IPS DF 6.9 (cell line): ENCODE measurements at regions not wholly inside any gene's neighbourhood (a gene's known extent, or its start where the extent isn't known, plus 50 kb on each side); places are given as distances from the start of the nearest gene placed in this dataset.
A peak's percentile ranks its signal among the peaks of the same experiment; 100 is the strongest.
"Not testable (repeated sequence)": the region's sequence is repeated elsewhere in the genome, so short reads cannot be mapped to it uniquely, and the experiment has no call there.

Source experiments
- DNase-seq: peaks from one replicate; pipeline ENCODE4 v3.0.0-alpha.2; 2013; ENCODE audit warnings: low read depth, low spot score
- H3K27ac ChIP-seq: one replicate; pipeline ENCODE4 v1.5.1; 2013; ENCODE audit warnings: low read length, control low read depth
- H3K27me3 ChIP-seq: 2 replicates; pipeline ENCODE4 v1.6.1; 2013; ENCODE audit warnings: mild to moderate bottlenecking, low read length; ENCODE audit not compliant: control insufficient read depth, insufficient read depth
- H3K36me3 ChIP-seq: 2 replicates; pipeline ENCODE4 v1.6.1; 2013; ENCODE audit warnings: low read length; ENCODE audit not compliant: control insufficient read depth, insufficient read depth
- H3K4me1 ChIP-seq: 2 replicates; pipeline ENCODE4 v1.6.1; 2013; ENCODE audit warnings: low read length; ENCODE audit not compliant: control insufficient read depth, insufficient read depth
- H3K4me3 ChIP-seq: 2 replicates; pipeline ENCODE4 v1.5.1; 2013; ENCODE audit warnings: mild to moderate bottlenecking, low read length
- H3K9me3 ChIP-seq: 2 replicates; pipeline ENCODE4 v1.6.1; 2013; ENCODE audit warnings: low read length, inconsistent platforms; ENCODE audit not compliant: control insufficient read depth, insufficient read depth
- WGBS: extraction: QIAGEN DNeasy Blood & Tissue Kit; methylation state at CpG from one replicate; pipeline ENCODE4 v1.1.7; 2013; ENCODE audit warnings: mixed read lengths, missing lambda C conversion rate; ENCODE audit not compliant: insufficient read length, insufficient coverage; 5-methylcytosine and 5-hydroxymethylcytosine counted together

GRCh38 chr14:40981247-40981646 lies 625.4 kb upstream of the LRFN5 start:
- Histone ChIP-seq H3K4me3 (no peak overlapping the region), H3K27me3 (no peaks in the 10 kb centered on the region), H3K4me1 (no peaks in the 10 kb centered on the region; the same call in 1 of the 2 replicates), H3K27ac (no peak overlapping the region), H3K36me3 (no peaks in the 10 kb centered on the region), H3K9me3 (no peaks in the 10 kb centered on the region)
- no CpG with 5 or more reads among the region's 3 CpGs for WGBS
- no peak for DNase-seq

GRCh38 chr14:40960257-40960656 lies 646.4 kb upstream of the LRFN5 start:
- no CpG with 5 or more reads among the region's 2 CpGs for WGBS
- not testable (repeated sequence) for H3K4me3 ChIP-seq, H3K27ac ChIP-seq, DNase-seq, H3K9me3 ChIP-seq, H3K4me1 ChIP-seq, H3K27me3 ChIP-seq, H3K36me3 ChIP-seq

DNA sequence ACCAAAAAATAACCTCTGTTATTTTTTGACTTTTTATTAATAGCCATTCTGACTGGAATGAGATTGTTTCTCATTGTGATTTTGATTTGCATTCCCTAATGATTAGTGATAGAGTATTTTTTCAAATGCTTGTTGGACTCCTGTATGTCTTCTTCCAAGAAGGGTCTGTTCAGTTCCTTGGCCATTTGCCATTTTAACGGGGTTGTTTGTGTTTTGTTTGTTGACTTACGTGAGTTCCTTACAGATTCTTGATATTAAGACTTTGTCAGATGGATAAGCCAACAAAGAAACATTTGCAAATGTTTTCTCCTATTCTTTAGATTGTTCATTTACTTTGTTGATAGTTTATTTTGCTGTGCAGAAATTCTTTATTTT lies 651.6 kb upstream of the LRFN5 start:
- H3K9me3 ChIP-seq = no peaks in the 10 kb centered on the region
- 0 out of 2 replicates have a peak, but pooled peaks cover 2% of the 10 kb centered on the region for H3K36me3 ChIP-seq
- no peak for DNase-seq
- H3K4me3 ChIP-seq = peak overlapping the region; percentile 72; the same call in 1 of the 2 replicates
- H3K27ac ChIP-seq = no peak overlapping the region
- H3K27me3 ChIP-seq = no peaks in the 10 kb centered on the region
- WGBS = no CpG with 5 or more reads among the region's 2 CpGs
- H3K4me1 ChIP-seq = no peaks in the 10 kb centered on the region

DNA sequence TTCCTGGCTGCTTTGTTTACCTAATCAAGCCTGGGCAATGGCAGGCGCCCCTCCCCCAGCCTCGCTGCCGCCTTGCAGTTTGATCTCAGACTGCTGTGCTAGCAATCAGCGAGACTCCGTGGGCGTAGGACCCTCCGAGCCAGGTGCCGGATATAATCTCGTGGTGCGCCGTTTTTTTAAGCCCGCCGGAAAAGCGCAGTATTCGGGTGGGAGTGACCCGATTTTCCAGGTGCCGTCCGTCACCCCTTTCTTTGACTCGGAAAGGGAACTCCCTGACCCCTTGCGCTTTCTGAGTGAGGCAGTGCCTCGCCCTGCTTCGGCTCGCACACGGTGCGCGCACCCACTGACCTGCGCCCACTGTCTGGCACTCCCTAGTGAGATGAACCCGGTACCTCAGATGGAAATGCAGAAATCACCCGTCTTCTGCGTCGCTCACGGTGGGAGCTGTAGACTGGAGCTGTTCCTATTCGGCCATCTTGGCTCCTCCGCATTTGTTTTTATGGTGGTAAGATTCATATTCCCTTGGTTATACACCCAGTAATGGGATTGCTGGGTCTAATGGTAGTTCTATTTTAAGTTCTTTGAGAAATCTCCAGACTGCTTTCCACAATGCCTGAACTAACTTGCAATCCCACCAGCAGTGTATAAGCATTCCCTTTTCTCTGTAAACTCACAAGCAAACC lies 652.1 kb upstream of the LRFN5 start:
- not testable (repeated sequence) for H3K27ac ChIP-seq

GRCh38 chr14:40944521-40944920 lies 662.2 kb upstream of the LRFN5 start:
- WGBS = no CpG with 5 or more reads among the region's 3 CpGs
- no peaks in the 10 kb centered on the region for H3K36me3 ChIP-seq
- no peaks in the 10 kb centered on the region for H3K9me3 ChIP-seq
- H3K27ac ChIP-seq = no peak overlapping the region
- no peak overlapping the region for H3K4me3 ChIP-seq
- H3K27me3 ChIP-seq = no peaks in the 10 kb centered on the region
- no peaks in the 10 kb centered on the region for H3K4me1 ChIP-seq
- no peak for DNase-seq

More for the DNA sequence above, 652.1 kb upstream of the LRFN5 start:
- not testable (repeated sequence) for DNase-seq, H3K4me1 ChIP-seq, H3K9me3 ChIP-seq, H3K36me3 ChIP-seq, H3K27me3 ChIP-seq
- peak overlapping the region; percentile 72; the same call in 1 of the 2 replicates for H3K4me3 ChIP-seq
- WGBS = no CpG with 5 or more reads among the region's 34 CpGs

- H3K4me3 ChIP-seq = no peak overlapping the region
- no peak for DNase-seq
- H3K4me1 ChIP-seq = no peaks in the 10 kb centered on the region
- H3K9me3 ChIP-seq = no peaks in the 10 kb centered on the region
- WGBS = no CpG with 5 or more reads among the region's 1 CpG
- no peak overlapping the region for H3K27ac ChIP-seq
- H3K27me3 ChIP-seq = no peaks in the 10 kb centered on the region
- no peaks in the 10 kb centered on the region for H3K36me3 ChIP-seq
These were observed 669.8 kb upstream of the LRFN5 start for GRCh38 chr14:40936861-40937260.

DNA sequence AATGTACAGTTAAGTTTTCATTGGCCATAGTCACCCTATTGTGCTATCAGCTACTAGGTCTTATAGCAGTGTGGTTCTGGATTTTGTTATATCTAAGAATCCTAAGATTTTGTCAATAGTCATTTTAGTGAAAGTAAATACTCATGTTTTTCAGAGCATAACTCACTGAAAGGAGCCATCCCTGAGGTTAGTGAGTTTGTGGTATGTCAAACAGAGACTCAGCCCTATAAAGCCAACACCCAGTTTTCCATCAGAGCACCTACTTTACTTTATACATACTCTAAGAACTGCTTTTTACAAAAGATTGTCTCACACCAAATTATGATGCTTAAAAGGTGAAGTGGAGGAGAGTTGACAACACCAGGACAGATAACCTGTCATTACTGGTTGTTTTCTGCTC lies 686.3 kb upstream of the LRFN5 start:
- Histone ChIP-seq H3K9me3 (no peaks in the 10 kb centered on the region), H3K27me3 (no peaks in the 10 kb centered on the region), H3K27ac (no peak overlapping the region), H3K36me3 (no peaks in the 10 kb centered on the region), H3K4me3 (no peak overlapping the region), H3K4me1 (no peaks in the 10 kb centered on the region)
- DNase-seq = no peak

GRCh38 chr14:40911141-40911540 lies 695.5 kb upstream of the LRFN5 start:
- Histone ChIP-seq H3K4me3 (no peak overlapping the region), H3K4me1 (no peaks in the 10 kb centered on the region), H3K9me3 (no peaks in the 10 kb centered on the region), H3K27ac (no peak overlapping the region), H3K27me3 (no peaks in the 10 kb centered on the region), H3K36me3 (no peaks in the 10 kb centered on the region)
- no peak for DNase-seq
- WGBS = no CpG with 5 or more reads among the region's 4 CpGs

DNA sequence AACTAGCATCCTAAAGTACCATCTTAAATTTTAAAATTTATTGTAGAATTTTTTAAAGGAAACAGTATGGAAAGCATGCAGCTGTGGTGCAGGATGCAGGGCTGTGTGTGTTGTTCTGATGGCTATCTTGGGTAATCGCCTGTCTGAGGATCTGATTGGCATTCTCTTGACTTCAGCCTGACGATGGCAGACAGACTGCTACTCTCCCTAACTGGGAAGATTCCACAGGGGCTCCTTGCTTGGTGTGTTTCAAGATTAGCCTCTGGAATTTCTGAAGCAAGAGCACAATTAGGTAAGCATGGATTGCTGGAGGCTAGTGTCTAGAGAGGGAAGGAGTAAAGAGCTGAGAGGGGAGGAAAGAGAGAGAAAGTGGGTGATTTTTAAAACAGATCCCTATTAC lies 696.8 kb upstream of the LRFN5 start:
- Histone ChIP-seq H3K4me3 (no peak overlapping the region), H3K27me3 (no peaks in the 10 kb centered on the region), H3K9me3 (no peaks in the 10 kb centered on the region), H3K27ac (no peak overlapping the region), H3K36me3 (no peaks in the 10 kb centered on the region), H3K4me1 (no peaks in the 10 kb centered on the region)
- WGBS = no CpG with 5 or more reads among the region's 2 CpGs
- no peak for DNase-seq

GRCh38 chr14:40903709-40904108 lies 703.0 kb upstream of the LRFN5 start:
- Histone ChIP-seq H3K4me1 (no peaks in the 10 kb centered on the region), H3K4me3 (no peak overlapping the region), H3K36me3 (no peaks in the 10 kb centered on the region), H3K27ac (no peak overlapping the region), H3K9me3 (no peaks in the 10 kb centered on the region), H3K27me3 (no peaks in the 10 kb centered on the region)
- DNase-seq = no peak

DNA sequence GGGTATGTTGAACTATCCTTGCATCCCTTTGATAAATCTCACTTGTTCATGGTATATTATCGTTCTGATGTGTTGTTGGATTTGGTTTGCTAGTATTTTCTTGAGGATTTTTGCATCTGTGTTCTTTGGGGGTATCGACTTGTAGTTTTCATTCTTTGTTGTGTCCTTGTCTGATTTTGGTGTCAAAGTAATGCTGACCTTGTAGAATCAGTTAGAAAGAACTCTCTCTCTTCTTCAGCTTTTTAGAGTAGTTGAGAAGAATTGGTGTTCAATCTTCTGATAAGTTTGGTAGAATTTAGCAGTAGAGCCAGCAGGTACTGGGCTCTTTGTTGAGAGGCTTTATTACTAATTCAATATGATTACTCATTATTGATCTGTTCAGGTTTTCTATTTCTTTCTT lies 707.2 kb upstream of the LRFN5 start:
- DNase-seq = no peak
- Histone ChIP-seq H3K9me3 (no peaks in the 10 kb centered on the region), H3K36me3 (no peaks in the 10 kb centered on the region), H3K27ac (no peak overlapping the region), H3K4me3 (no peak overlapping the region), H3K4me1 (no peaks in the 10 kb centered on the region), H3K27me3 (no peaks in the 10 kb centered on the region)
- WGBS = no CpG with 5 or more reads among the region's 2 CpGs
